ENCODE measurements at regions not wholly inside any gene's neighbourhood (a gene's known extent, or its start where the extent isn't known, plus 50 kb on each side); places are given as distances from the start of the nearest gene placed in this dataset.

GRCh38 chr10:21003240-21003822 lies 106.2 kb upstream of the NEBL start:
- no peak for TF ChIP-seq POU2F2 (IDR thresholded peaks at IDR 0.05; ENCODE audit: low read depth, low read length)
- TF ChIP-seq POLR2AphosphoS5 (IDR thresholded peaks at IDR 0.05; ENCODE audit: low read depth, low read length) = no peak
- TF ChIP-seq SPI1 (IDR thresholded peaks at IDR 0.05; ENCODE audit: low read depth, low read length) = no peak
- no peak for TF ChIP-seq TAF1 (IDR thresholded peaks at IDR 0.05; ENCODE audit: low read depth, low read length)
- no peak for TF ChIP-seq POLR2A (IDR thresholded peaks at IDR 0.05; ENCODE audit: low read depth, low read length)

Measured in GM12891 (cell line).